Gastrocnemius medialis (tissue), 4 donors: ENCODE measurements at regions not wholly inside any gene's neighbourhood (a gene's known extent, or its start where the extent isn't known, plus 50 kb on each side); places are given as distances from the start of the nearest gene placed in this dataset.

Experiments
- POLR2A ChIP-seq, 2 donors: fragments of 450-650 bp; IDR thresholded peaks; one replicate each; pipeline ENCODE4 v1.6.1; 2017; ENCODE audit warnings: antibody characterized with exemption in 2 of 2, mild to moderate bottlenecking in 2 of 2, moderate library complexity in 2 of 2
- TF ChIP-seq, protein P1 (sequence below), 5 experiments: fragments of 450-650 bp in 3 of 5; fragments of 200-600 bp in 2 of 5; sonication (generic) in 2 of 5; IDR thresholded peaks in 4 of 5; conservative IDR thresholded peaks in 1 of 5; 1 replicate in 4 of 5; 2 replicates in 1 of 5; pipeline ENCODE4 v1.5.1; 2016 to 2019; ENCODE audit warnings: antibody characterized with exemption in 5 of 5, mild to moderate bottlenecking in 3 of 5, moderate library complexity in 3 of 5

DNA sequence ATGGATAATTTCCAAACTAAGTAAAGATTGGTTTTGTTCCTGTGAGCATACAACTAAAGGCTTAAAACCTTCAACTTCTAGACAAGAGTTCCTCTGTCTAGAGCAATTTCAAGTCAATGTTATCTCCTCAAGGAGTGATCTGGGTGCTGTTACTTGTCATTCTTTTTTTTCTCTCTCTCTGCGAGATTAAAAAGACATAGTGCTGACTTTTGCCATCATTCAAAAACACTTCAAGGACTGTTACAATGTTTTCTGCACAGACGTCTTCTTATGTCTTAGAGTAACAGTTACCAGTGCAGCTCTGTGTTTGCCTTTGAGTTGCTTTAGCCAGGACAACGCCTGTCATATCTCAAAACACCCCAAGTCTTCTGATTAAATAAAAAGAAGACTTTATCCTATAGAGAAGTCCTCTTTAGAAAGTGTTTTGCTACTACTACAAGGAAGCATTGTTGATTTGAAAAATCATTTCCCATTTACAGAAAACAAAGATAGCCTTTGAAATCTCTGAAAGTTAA lies 263.5 kb upstream of the FERD3L start:
- no peak for TF ChIP-seq POLR2A (IDR thresholded peaks at IDR 0.05)
- TF ChIP-seq, protein P1, sequence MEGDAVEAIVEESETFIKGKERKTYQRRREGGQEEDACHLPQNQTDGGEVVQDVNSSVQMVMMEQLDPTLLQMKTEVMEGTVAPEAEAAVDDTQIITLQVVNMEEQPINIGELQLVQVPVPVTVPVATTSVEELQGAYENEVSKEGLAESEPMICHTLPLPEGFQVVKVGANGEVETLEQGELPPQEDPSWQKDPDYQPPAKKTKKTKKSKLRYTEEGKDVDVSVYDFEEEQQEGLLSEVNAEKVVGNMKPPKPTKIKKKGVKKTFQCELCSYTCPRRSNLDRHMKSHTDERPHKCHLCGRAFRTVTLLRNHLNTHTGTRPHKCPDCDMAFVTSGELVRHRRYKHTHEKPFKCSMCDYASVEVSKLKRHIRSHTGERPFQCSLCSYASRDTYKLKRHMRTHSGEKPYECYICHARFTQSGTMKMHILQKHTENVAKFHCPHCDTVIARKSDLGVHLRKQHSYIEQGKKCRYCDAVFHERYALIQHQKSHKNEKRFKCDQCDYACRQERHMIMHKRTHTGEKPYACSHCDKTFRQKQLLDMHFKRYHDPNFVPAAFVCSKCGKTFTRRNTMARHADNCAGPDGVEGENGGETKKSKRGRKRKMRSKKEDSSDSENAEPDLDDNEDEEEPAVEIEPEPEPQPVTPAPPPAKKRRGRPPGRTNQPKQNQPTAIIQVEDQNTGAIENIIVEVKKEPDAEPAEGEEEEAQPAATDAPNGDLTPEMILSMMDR (IDR thresholded peaks at IDR 0.05 in 4 of 5, conservative IDR thresholded peaks at IDR 0.05 in 1 of 5), result no peak
